GM12878 (cell line): ENCODE measurements at regions not wholly inside any gene's neighbourhood (a gene's known extent, or its start where the extent isn't known, plus 50 kb on each side); places are given as distances from the start of the nearest gene placed in this dataset.

Source experiments
- ATAC-seq: fragments of 200-7000 bp; cut with Tn5 transposase; 3 replicates; pipeline ENCODE4 v1.9.1; 2020; ENCODE audit warnings: mild to moderate bottlenecking, moderate library complexity
- BruUV-seq: library from RNA; stranded (reverse); fragments of 400-500 nt; replicated peaks from 2 replicates; lab custom pipeline; 2021; lab: Mats Ljungman, UMichigan
- CTCF ChIA-PET: fragments of 300-600 bp; sonication (Branson Sonifier 250); formaldehyde crosslinking; extraction: SDS; loops from one replicate; lab custom pipeline; 2021; ENCODE audit warnings: inconsistent platforms; lab: Yijun Ruan, JAX
- POLR2A ChIA-PET: fragments of 350-600 bp; formaldehyde crosslinking; extraction: SDS; loops from one replicate; lab custom pipeline; 2021; ENCODE audit warnings: inconsistent platforms; lab: Charles Lee
- RAD21 ChIA-PET: fragments of 300-600 bp; sonication (Branson Sonifier 250); formaldehyde crosslinking; loops from one replicate; lab custom pipeline; 2023; ENCODE audit warnings: antibody characterized with exemption; ENCODE audit not compliant: unreplicated experiment; lab: Charles Lee
- SMC1A ChIA-PET: fragments of 300-600 bp; sonication (Branson Sonifier 250); formaldehyde crosslinking; loops from one replicate; lab custom pipeline; 2023; ENCODE audit not compliant: unreplicated experiment, uncharacterized antibody; lab: Charles Lee
- DNase-seq: peaks from one replicate; pipeline ENCODE4 v3.0.0-alpha.2; 2011; ENCODE audit warnings: low read depth, low spot score
- FAIRE-seq: peaks from 3 replicates; lab custom pipeline; 2011; peaks lifted over from hg19 to GRCh38; lab: Jason Lieb, UNC
- H2AFZ ChIP-seq: 2 replicates; pipeline ENCODE4 v1.6.0; 2011; ENCODE audit warnings: low read depth, low read length, control low read depth; ENCODE audit not compliant: control insufficient read depth
- H3K27ac ChIP-seq: 2 replicates; pipeline ENCODE4 v1.5.1; 2011; ENCODE audit warnings: control low read depth; ENCODE audit not compliant: control insufficient read depth, insufficient read depth
- H3K27me3 ChIP-seq, 2 experiments: replicated peaks in 1 of 2; 2 replicates each; pipeline versions ENCODE4 v1.6.0 to v1.6.1; 2011; ENCODE audit warnings: low read length in 1 of 2; ENCODE audit not compliant: control insufficient read depth in 2 of 2, insufficient read depth in 2 of 2
- H3K36me3 ChIP-seq, 2 experiments: 2 replicates each; pipeline ENCODE4 v1.5.1; 2011; ENCODE audit warnings: low read length in 1 of 2; ENCODE audit not compliant: control insufficient read depth in 2 of 2, insufficient read depth in 2 of 2
- H3K4me1 ChIP-seq: 2 replicates; pipeline ENCODE4 v1.6.1; 2011; ENCODE audit warnings: mild to moderate bottlenecking, low read length, moderate library complexity, mixed read lengths; ENCODE audit not compliant: control insufficient read depth, insufficient read depth
- H3K4me2 ChIP-seq: 2 replicates; pipeline ENCODE4 v1.6.0; 2011; ENCODE audit warnings: control low read depth; ENCODE audit not compliant: control insufficient read depth, insufficient read depth
- H3K4me3 ChIP-seq: fragments of 200-600 bp; sonication (generic); 2 replicates; pipeline ENCODE4 v1.5.1; 2016
- H3K79me2 ChIP-seq: 2 replicates; pipeline ENCODE4 v1.6.0; 2011; ENCODE audit warnings: low read length; ENCODE audit not compliant: control insufficient read depth, insufficient read depth
- H3K9ac ChIP-seq: 2 replicates; pipeline ENCODE4 v1.8.0; 2011; ENCODE audit warnings: low read length, control low read depth, mixed read lengths; ENCODE audit not compliant: control insufficient read depth, insufficient read depth
- H3K9me3 ChIP-seq: replicated peaks from 3 replicates; pipeline ENCODE4 v1.5.1; 2011; ENCODE audit warnings: mild to moderate bottlenecking, low read length; ENCODE audit not compliant: control insufficient read depth, insufficient read depth
- H4K20me1 ChIP-seq: 2 replicates; pipeline ENCODE4 v1.6.0; 2011; ENCODE audit not compliant: control insufficient read depth, insufficient read depth
- ATF7 ChIP-seq: fragments of 450-650 bp; IDR thresholded peaks from 2 replicates; pipeline ENCODE4 v1.6.1; 2016; ENCODE audit warnings: low read depth, mild to moderate bottlenecking
- EGR1 ChIP-seq, 2 experiments: IDR thresholded peaks; 1 replicate in 1 of 2; 2 replicates in 1 of 2; pipeline ENCODE4 v1.6.1; 2011 to 2012; ENCODE audit warnings: low read depth in 2 of 2, low read length in 2 of 2, borderline replicate concordance in 1 of 2, mild to moderate bottlenecking in 1 of 2, moderate library complexity in 1 of 2
- GABPA ChIP-seq: IDR thresholded peaks from 2 replicates; pipeline ENCODE4 v1.6.1; 2014; ENCODE audit warnings: antibody characterized with exemption, low read depth, mild to moderate bottlenecking, inconsistent platforms
- HDAC6 ChIP-seq: fragments of 200-600 bp; sonication (generic); IDR thresholded peaks from one replicate; pipeline ENCODE4 v1.8.0; 2017; ENCODE audit warnings: antibody characterized with exemption; ENCODE audit not compliant: unreplicated experiment
- IKZF1 ChIP-seq: fragments of 450-650 bp; conservative IDR thresholded peaks from 2 replicates; pipeline ENCODE4 v1.6.1; 2017; ENCODE audit warnings: antibody characterized with exemption, mild to moderate bottlenecking
- IRF5 ChIP-seq: fragments of 450-650 bp; IDR thresholded peaks from 2 replicates; pipeline ENCODE4 v1.6.1; 2017; ENCODE audit warnings: borderline replicate concordance
- KAT2A ChIP-seq: conservative IDR thresholded peaks from 2 replicates; pipeline ENCODE4 v1.6.1; 2011; ENCODE audit warnings: low read depth, low read length; ENCODE audit not compliant: control insufficient read depth
- RCOR1 ChIP-seq: conservative IDR thresholded peaks from 2 replicates; pipeline ENCODE4 v1.6.1; 2012; ENCODE audit warnings: low read depth, low read length, improper control_type of control experiment
- RUNX3 ChIP-seq: IDR thresholded peaks from 2 replicates; pipeline ENCODE4 v1.6.1; 2012; ENCODE audit warnings: low read length, inconsistent platforms
- SIX5 ChIP-seq: IDR thresholded peaks from 2 replicates; pipeline ENCODE4 v1.6.1; 2011; ENCODE audit warnings: mild to moderate bottlenecking, low read depth, low read length, moderate library complexity; ENCODE audit not compliant: severe bottlenecking
- SPI1 ChIP-seq: IDR thresholded peaks from 2 replicates; pipeline ENCODE4 v1.6.1; 2011; ENCODE audit warnings: low read depth, mild to moderate bottlenecking, low read length, moderate library complexity, borderline replicate concordance; ENCODE audit not compliant: insufficient read depth
- STAT1 ChIP-seq: fragments of 450-650 bp; conservative IDR thresholded peaks from 2 replicates; pipeline ENCODE4 v1.6.1; 2014; ENCODE audit warnings: antibody characterized with exemption, mild to moderate bottlenecking
- TCF3 ChIP-seq: IDR thresholded peaks from 2 replicates; pipeline ENCODE4 v1.6.1; 2012; ENCODE audit warnings: low read depth, mild to moderate bottlenecking, low read length, borderline replicate concordance; ENCODE audit not compliant: insufficient read depth
- USF1 ChIP-seq: IDR thresholded peaks from 2 replicates; pipeline ENCODE4 v1.6.1; 2011; ENCODE audit warnings: borderline replicate concordance, low read depth, mild to moderate bottlenecking, moderate library complexity, mixed read lengths, low read length; ENCODE audit not compliant: insufficient read depth; ENCODE audit errors: extremely low read length
- ZBTB4 ChIP-seq: fragments of 450-650 bp; formaldehyde crosslinking; IDR thresholded peaks from 2 replicates; pipeline ENCODE4 v1.4.0; 2022; ENCODE audit warnings: mild to moderate bottlenecking, moderate library complexity
- ZNF592 ChIP-seq: fragments of 450-650 bp; IDR thresholded peaks from 2 replicates; pipeline ENCODE4 v1.6.1; 2017; ENCODE audit warnings: mild to moderate bottlenecking, moderate library complexity
- WGBS: methylation state at CpG from one replicate; pipeline ENCODE4 v1.1.6; 2016; ENCODE audit warnings: low lambda C conversion rate; ENCODE audit not compliant: insufficient replicate concordance, insufficient coverage; ENCODE audit errors: missing lambda C conversion rate; 5-methylcytosine and 5-hydroxymethylcytosine counted together
- in situ Hi-C: fragments of 300-500 bp; cut with MboI; formaldehyde crosslinking; loops from 9 replicates; pipeline ENCODE4 v1.14.3; 2018; ENCODE audit warnings: mixed read lengths
- intact Hi-C: fragments of 100-400 bp; cut with micrococcal nuclease; formaldehyde crosslinking; loops from one replicate; pipeline ENCODE4 v1.14.2; 2022; ENCODE audit not compliant: unreplicated experiment

GRCh38 chr2:11009176-11009575 is 97.4 kb downstream of the KCNF1 start:
- ChIA-PET SMC1A (no interaction called here), POLR2A (no interaction called here), RAD21 (no interaction called here), CTCF (no interaction called here)
- no TSS peak for BruUV-seq
- intact Hi-C loops, result no loop called here
- no peaks in the 10 kb centered on the region for H3K79me2 ChIP-seq
- H2AFZ ChIP-seq, result no peak overlapping the region
- no peak overlapping the region for H3K4me3 ChIP-seq
- H3K4me2 ChIP-seq, result no peak overlapping the region
- 50% methylated on average over 3 of the region's 3 CpGs for WGBS
- H3K27me3 ChIP-seq, result no peaks in the 10 kb centered on the region
- no peaks in the 10 kb centered on the region for H4K20me1 ChIP-seq
- in situ Hi-C loops, result no loop called here
- H3K36me3 ChIP-seq, result no peaks in the 10 kb centered on the region
- FAIRE-seq (no peak), ATAC-seq (no peak), DNase-seq (no peak)
- no peaks in the 10 kb centered on the region for H3K4me1 ChIP-seq
- no peak overlapping the region for H3K9ac ChIP-seq
- H3K9me3 ChIP-seq, result peaks cover 3% of the 10 kb centered on the region; the same call in 2 of the 3 replicates
- no peak overlapping the region for H3K27ac ChIP-seq
- no peak for TF ChIP-seq HDAC6
- no peak for TF ChIP-seq RCOR1
- no peak for TF ChIP-seq TCF3
- no peak for TF ChIP-seq RUNX3
- TF ChIP-seq IRF5, result no peak
- no peak for TF ChIP-seq EGR1 (IDR thresholded peaks at IDR 0.05; ENCODE audit: borderline replicate concordance in 1 of 2, low read depth in 2 of 2, low read length in 2 of 2)
- no peak for TF ChIP-seq ZBTB4 (CRISPR knock-in tag)
- no peak for TF ChIP-seq GABPA
- TF ChIP-seq ZNF592, result no peak
- TF ChIP-seq KAT2A, result no peak
- no peak for TF ChIP-seq STAT1
- TF ChIP-seq ATF7, result no peak
- TF ChIP-seq IKZF1, result no peak
- no peak for TF ChIP-seq SPI1
- no peak for TF ChIP-seq SIX5
- TF ChIP-seq USF1, result no peak
